ENCODE measurements at regions not wholly inside any gene's neighbourhood (a gene's known extent, or its start where the extent isn't known, plus 50 kb on each side); places are given as distances from the start of the nearest gene placed in this dataset.
"Not testable (repeated sequence)": the region's sequence is repeated elsewhere in the genome, so short reads cannot be mapped to it uniquely, and the experiment has no call there.

DNA sequence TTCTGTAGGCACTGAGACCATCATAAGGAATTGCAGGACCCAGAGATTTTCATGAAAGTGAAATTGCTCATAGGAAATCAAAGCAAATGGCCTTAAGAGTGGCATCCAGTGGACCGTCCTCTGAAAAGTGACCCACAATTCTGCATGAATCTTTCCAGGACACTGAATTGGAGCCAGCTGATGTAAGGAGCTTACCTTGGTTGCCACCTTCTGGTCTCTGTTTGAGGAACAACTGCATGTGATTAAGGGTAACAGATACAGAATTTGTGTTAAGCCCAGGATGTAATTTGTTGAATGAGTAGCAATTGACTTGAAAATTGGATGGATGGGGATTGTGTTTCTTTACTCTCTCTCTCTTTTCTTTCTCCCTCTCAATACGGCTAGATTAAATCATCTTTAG, 49.9 kb upstream of the GAS1 start:
- DNase-seq: no peak

DNA sequence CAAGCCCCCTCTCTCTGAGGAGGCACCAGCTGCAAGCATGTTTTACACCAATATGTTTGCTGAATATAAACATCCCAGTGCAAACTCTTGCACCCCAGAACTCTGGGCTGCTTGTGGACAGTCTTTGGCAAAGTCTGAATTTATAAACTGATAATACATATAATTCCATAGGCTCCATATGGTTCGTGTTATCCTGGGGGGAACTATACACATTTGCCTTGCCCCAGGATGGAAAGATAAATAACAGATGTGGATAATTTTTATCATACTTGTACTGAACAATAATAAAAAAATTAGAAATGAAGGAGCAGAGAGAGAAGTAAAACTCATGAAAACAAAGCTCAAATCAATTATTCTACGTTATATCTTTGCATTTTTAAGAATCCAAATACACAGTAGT, 50.6 kb upstream of the GAS1 start:
- no peak for DNase-seq

DNA sequence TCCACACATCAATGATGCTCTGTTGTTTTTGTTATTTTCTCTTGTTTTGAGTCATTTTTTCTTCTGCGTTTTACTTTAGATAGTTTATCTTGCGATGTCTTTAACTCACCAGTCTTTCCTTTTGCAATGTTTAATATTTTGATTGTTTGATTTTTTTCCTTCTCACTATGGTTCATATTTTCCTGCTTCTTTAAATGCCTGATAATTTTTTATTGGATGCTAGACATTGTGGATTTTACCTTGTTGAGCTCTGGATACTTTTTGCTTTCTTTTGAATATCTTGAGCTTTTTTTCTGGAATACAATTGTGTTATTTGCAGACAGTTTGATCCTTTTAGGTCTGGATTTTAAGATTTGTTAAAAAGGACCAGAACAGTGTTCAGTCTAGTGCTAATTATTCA, 55.2 kb upstream of the GAS1 start:
- DNase-seq: no peak

DNA sequence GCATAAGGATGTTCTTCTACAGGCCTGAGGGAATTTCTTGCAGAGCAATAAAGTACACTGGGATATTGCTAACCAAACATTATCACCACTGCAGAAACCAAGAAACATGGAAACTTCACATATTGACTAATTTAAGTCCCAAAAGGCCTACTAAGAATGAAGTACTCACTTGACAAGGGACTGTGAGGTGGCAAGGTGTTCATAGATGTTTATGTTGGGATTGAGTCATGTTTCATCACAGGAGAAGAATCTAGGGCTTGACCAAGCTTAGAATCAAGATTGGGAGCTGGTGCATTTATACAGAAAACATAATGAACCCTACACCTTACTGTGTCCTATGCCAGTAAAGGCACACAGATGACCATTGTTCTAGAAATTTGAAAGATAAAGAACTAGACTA, 56.7 kb upstream of the GAS1 start:
- no peak for DNase-seq

DNA sequence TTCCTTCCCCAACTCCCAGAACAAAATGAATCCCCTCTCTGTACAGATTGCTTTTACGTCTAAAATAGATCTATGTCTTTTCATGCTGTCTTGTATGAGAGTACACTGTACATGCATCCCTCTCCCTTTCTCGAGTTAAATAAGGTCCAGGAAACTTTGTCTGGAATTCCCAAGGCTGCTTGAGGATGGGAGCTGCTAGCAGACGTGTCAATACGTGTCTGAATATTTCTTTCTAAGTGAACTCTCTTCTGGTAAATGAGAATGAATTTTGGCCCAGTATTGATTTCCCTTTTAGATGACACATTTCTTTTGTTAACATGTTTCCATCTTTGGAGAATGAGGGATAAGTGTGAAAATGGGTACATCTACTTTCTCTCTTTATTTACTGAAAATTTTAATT, 59.6 kb upstream of the GAS1 start:
- DNase-seq: no peak

DNA sequence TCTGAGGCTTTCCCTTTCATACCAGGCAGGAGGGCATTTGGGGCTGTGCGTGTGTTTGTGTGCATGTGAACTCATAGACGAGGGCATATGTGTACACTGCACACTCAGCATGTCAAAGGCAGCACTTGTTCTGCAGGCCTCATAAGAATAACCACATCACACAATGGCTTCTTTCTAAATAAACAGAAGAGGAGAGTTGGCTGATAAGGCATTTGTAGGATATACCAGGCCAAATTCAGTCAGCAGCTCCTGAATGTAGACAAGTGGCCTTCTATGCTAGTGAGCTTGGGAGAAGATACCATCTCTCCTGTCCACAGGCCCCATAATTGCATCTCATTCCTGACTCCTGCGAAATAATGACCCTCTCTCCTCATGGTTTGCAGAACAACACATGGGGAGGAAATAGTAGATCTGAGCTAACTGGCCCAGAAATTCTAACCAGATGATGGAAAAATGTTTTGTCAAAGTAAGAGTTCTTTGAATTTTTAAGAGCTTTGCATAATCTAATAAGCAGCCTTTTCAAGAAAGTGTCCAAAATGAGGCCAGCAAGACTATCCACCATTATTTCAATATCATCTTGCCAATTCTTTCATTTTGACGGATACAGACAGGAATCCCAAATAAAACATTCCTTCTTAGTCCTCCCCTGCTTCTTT, 60.5 kb upstream of the GAS1 start:
- peak; percentile 6 to 23 for DNase-seq

DNA sequence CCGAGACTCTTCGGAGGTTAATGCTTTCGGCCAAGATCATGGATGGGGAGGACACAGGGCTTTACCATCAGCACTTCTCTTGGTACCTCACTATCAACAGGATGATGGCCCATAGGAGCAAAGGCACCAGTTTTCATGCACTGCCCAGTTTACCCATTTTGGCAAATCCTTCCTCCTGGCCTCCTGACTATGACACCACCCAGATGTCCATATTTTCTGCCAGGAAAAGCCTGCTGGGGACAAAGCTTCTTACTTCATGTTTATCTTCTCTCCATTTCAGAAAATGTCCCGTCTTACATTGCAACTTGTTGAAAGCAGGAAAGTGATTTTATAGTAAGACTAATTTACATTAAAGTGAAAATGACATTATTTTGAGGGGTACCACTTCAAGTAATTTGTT, 61.4 kb upstream of the GAS1 start:
- no peak for DNase-seq

DNA sequence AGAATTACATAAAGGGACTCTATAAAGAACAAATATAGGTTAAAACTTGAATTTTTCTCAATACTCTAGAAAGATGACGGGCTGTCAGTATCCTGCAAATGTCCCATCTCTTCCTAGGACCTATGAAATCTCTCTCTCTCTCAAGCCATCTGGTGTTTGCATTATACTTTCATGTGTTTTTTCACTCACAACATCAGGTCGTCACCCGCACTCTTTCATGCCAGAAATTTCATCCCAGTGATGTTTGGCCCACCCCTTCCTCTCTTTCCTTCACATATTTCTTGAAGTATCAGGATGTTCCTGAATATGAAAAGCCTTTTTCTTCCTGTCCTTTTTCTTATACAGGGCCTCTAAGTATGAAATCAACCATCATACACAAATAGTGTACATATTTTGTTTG, 63.3 kb upstream of the GAS1 start:
- DNase-seq: no peak

DNA sequence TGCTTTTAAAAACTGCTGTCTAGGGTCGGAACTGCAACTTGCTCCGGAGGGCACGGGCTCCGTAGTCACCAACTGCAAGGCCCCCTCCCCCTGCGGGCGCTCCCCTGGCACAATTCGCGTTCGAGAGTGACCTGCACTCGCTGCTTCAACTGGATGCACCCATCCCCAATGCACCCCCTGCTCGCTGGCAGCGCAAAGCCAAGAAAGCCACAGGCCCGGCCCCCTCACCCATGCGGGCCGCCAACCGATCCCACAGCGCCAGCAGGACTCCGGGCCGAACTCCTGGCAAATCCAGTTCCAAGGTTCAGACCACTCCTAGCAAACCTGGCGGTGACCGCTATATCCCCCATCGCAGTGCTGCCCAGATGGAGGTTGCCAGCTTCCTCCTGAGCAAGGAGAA, 64.2 kb upstream of the GAS1 start:
- no peak for DNase-seq

DNA sequence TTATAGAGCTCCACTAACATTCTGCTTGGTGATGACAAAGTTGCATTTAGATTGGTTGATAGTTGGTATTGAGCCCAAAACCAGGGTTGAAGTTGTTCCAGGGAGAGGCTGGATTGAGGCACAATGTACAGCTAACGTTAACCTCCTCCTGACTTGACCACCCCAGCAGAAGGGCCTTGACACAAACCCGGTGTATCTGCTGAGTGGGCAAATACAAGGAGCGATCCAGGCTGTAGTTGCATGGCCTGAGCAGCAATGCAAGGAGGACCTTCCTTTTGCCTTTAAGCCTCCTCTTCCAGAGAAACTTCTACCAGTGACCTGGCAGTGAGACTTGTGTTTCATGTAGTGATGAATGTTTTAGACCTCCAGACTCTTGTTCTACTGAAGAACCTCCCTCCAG, 66.2 kb upstream of the GAS1 start:
- no peak for DNase-seq

DNA sequence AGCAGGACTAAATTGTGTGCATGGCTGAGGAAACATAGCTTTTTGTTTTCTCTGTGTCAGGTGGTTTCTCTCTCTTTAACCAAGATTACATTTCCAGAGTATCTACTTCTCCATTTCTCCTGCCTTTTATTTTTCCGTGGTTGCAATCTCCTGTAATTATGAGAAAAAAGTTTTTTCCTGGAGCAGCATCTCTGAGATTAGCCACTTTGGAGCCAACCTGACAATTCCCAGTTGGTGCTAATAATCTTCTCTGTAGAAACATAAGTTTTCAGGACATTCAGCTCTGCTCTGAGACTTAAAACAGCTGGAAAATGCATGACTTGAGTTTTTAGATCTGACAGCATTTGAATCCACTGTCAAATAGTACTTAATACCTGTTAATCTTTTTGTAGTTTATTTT, 67.1 kb upstream of the GAS1 start:
- DNase-seq: no peak

DNA sequence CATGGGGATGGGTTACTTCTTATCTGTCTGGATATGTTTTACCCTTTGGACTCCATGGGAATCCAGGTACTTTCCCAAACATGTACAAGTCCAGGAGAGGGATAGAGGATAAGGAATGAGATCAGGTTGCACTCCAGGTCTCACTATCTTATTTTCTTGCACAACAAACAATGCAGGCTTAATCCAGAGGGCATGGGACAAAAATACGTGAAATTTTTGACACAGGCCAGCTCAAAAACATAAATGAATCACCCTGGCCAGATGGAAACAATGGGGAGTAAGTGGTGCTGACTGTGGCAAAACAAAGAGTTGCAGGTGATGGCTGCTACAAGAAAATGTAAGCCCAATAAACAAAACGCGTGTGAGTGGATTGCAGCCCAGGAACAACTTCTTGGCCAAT, 69.4 kb upstream of the GAS1 start:
- DNase-seq: no peak

DNA sequence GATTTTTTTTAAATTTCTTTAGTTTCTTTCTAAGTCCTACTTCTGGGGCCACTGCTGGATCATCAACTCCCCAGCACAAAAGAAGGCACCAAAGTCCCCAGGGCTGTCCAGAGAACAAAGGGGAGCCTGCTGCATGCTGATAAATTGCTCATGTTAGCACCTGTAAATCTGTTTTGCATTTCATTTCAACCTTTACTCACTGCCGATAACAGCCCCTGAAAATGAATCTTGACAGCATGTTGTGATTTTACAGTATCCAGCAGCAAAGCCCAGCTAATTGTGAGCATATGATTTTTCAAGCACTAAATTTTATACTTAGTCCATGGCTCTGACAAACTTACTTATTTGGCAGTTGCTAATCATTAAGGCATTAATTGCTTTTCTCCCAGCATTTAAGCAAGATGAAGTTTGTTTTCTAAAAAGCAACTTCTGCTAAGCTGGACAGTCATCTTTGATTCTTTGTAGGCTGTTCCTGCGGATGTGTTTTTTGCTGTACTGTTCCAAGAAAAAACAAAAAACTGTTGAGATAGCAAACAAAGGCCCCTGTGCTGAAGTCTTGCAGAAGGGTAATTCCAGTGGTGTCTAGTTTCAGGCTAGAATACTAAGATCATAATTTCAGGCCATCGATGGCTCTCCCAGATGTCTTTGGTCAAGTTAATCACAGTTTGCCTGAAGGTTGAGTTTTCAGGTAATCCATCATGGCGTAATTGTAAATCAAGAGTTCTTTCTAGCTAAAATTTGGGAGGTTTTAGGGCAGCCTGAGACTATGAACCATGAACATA, 73.1 kb upstream of the GAS1 start:
- DNase-seq: peak in 1 of 2 experiments; percentile 16

DNA sequence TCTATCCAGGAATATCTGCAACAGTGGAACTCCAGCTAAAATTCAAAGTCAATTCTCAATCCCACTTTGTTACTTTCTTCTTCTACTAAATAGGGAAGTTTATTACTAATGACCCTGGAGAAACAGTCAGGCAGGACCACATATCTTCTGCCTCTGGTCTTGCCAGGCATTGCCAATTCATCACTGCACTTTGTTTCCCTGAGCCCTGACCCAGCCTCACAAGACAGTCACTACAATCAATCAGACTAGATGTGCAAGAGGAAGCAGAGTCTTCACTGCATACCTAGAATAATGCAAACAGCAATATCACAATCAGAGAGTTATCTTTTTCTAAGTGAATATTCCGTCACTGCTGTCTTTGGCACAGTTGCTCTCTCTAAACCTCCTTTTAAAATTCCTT, 74.9 kb upstream of the GAS1 start:
- DNase-seq: no peak

DNA sequence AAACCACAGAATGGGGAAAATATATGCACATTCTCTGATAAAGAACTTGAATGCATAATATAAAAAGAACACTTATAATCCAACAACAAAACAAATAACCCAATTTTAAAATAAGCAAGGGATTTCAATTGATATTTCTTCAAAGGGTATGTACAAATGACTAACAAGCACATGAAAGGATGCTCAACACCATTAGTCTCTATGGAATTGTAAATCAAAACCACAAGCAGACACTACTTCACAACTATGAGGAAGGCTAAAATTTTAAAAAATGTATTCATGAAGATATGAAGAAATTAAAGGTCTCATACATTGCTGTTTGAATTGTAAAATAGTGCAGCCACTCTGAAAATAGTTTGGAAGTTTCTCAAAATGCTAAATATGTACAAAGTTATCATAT, 78.9 kb upstream of the GAS1 start:
- no peak for DNase-seq

DNA sequence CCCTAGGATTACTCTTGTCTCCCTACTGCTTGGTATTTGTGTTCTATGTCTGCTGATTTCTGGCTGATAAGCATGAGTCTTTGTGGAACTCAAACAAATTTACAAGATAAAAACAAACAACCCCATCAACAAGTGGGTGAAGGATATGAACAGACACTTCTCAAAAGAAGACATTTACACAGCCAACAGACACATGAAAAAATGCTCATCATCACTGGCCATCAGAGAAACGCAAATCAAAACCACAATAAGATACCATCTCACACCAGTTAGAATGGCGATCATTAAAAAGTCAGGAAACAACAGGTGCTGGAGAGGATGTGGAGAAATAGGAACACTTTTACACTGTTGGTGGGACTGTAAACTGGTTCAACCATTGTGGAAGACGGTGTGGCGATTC, 81.5 kb upstream of the GAS1 start:
- not testable (repeated sequence) for DNase-seq

DNA sequence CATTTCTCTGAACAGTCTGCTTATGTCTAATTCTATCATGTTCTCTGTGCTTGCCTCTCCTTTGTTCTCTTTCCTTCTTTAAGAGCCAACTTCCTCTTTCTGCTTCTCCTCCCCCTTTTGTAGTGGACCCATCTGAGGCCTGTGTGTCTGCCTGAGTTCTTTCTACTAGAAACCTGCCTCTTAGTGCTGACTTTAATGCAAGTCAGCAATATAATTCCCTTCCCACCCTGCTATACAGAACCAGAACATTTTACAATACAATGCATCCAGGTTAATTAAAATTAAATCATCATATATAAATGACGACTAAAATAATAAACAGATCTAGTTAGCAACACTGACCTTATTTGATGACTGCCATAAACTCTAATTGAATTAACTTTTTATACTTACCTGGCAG, 82.6 kb upstream of the GAS1 start:
- no peak for DNase-seq

DNA sequence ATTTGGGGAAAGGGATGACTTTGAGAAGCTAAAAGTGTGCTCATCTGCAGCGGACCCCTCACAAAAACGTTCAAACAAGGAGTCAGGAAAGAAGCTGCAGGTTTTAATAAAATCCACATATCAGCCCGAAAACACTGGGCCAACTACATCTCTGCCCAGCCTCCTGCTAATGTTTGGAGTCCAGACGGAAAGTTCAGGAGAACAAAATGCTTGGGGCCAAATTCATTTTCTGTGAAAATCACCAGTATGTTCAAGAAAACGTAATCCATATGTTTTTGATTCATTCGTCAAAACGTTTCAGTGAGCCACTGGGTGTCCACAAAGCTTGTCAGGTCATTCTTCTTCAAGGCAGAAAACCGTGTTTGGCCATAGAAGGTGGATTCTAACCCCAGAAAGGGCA, 87.5 kb upstream of the GAS1 start:
- no peak for DNase-seq

DNA sequence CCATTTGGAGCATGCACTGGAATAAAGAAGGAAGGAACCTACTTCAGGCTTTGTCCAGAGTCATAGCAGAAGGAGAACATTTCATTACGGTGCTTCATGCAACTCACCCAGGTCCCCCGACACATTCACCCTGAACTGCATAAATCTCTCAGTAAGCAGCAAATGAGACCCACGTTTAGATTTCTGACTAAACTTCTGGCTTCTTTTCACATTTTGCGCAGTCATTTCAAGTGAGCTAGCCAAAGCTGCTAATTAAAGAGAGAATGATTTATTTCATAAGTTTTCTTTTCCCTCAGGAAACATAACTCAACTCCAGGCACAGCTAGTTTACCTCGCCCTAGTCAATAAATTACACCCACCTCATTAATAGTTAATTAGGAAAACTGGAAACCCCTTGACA, 88.6 kb upstream of the GAS1 start:
- no peak for DNase-seq

DNA sequence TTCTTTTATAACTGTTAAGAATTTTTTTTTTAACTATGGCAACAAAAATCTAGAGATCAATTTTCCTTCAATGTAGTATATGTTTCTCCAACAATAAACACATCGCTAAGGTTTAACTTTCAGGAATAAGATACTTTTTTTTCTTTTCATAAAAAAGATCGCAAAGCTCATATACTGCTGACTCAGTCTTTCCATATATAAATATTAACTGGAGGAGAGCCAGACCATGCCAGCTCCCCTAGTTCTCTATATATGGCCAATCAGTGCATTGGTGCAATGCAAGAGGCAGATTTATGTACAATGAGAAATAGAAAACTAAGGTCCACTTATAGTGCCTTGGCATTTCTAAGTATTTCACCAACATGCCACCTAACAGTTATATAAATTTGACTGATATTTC, 89.2 kb upstream of the GAS1 start:
- no peak for DNase-seq

DNA sequence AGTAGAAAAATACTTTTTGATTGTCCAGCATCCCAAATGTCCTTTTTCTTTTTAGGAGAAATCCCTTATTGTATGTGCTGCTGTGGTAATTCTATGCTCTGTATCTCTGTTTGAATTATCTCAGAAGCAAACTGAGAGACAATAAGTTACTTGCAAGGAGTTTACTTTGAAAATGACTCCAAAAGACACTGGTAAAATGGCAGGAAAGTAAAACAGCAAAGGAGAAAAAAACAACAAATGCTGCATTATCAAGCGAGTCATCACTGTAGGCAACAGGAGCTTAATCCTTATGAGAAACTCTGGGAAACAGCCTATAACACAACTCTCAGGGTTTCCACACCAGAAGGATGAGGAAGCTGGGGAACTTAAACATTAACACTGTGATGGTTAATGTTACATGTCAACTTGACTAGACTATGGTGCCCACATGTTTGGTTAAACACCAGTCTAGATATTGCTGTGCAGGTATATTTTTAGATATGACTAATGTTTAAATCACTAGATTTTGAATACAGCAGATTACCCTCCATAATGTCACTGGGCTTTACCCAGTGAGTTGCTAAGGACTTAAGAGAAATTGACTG, 92.6 kb upstream of the GAS1 start:
- no peak for DNase-seq

DNA sequence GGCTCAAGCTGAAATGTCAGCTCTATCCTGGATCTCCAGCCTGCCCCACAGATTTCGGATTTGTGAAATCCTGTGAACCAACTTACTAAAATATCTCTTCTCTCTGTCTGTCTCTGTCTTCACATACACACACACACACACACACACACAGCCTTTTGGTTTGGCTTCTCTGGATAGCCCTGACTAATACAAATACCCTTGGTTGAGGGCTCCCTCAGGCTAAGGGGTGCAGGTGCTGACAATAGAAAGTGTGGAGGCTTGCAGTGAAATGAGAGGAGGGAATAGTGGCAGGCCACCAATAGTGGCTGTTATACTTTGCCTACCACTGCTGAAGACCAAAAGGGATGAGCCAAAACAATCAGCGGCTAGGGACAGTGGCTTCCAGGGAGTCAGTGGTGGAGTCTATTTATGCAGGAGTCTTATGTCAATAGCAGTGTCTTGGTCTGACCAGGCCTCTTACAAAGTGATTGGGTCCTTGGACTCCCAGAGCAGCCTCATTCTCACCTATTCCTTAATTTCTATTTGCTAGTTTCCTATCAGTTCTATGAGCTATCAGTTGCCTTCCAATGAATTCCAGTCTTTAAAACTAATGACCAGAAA, 93.2 kb upstream of the GAS1 start:
- no peak for DNase-seq

DNA sequence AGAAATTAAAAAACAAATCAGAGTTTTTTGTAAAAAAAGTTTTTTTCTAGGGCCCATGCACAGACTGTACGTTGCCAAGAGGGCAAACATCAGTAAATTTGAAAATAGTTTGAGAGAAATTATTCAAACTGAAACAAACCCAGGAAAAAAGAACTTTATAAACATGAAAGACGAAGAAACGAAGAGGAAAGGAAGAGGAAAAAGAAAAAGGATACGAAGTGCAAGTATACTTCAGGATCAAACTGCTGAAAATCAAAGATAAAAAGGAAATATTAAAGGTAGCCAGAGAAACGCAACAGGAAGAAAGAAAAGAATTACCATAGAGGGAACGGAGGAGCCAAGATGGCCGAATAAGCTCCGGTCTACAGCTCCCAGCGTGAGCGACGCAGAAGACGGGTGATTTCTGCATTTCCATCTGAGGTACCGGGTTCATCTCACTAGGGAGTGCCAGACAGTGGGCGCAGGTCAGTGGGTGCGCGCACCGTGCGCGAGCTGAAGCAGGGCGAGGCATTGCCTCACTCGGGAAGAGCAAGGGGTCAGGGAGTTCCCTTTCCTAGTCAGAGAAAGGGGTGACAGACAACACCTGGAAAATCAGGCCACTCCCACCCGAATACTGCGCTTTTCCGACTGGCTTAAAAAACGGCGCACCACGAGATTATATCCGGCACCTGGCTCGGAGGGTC, 94.4 kb upstream of the GAS1 start:
- DNase-seq: peak; percentile 45 to 57
